ENCODE measurements at regions not wholly inside any gene's neighbourhood (a gene's known extent, or its start where the extent isn't known, plus 50 kb on each side); places are given as distances from the start of the nearest gene placed in this dataset.

- DNase-seq (ENCODE audit: low spot score) (no peak), FAIRE-seq (no peak)
These were observed 109.0 kb upstream of the KCTD3 start for GRCh38 chr1:215458104-215458503.

- FAIRE-seq (no peak), DNase-seq (ENCODE audit: low spot score) (no peak)
These were observed 108.5 kb upstream of the KCTD3 start for GRCh38 chr1:215458562-215458961.

- no peak for DNase-seq (ENCODE audit: low spot score)
- no peak for FAIRE-seq
These were observed 108.0 kb upstream of the KCTD3 start for GRCh38 chr1:215459136-215459535.

GRCh38 chr1:215466361-215466760 is 100.7 kb upstream of the KCTD3 start:
- no peak for FAIRE-seq
- DNase-seq (ENCODE audit: low spot score) = no peak

GRCh38 chr1:215471463-215471862 is 95.6 kb upstream of the KCTD3 start:
- DNase-seq (ENCODE audit: low spot score) (no peak), FAIRE-seq (no peak)

GRCh38 chr1:215472723-215473122 is 94.4 kb upstream of the KCTD3 start:
- no peak for FAIRE-seq
- no peak for DNase-seq (ENCODE audit: low spot score)

- DNase-seq (ENCODE audit: low spot score) (no peak), FAIRE-seq (no peak)
These were observed 93.2 kb upstream of the KCTD3 start for GRCh38 chr1:215473943-215474342.

GRCh38 chr1:215474940-215475339 is 92.2 kb upstream of the KCTD3 start:
- no peak for FAIRE-seq

GRCh38 chr1:215475796-215476481 is 91.2 kb upstream of the KCTD3 start:
- FAIRE-seq (peak; percentile 80), DNase-seq (ENCODE audit: low spot score) (peak; percentile 43)

More at GRCh38 chr1:215474940-215475339, 92.2 kb upstream of the KCTD3 start:
- DNase-seq (ENCODE audit: low spot score) = no peak

GRCh38 chr1:215476541-215476940 is 90.6 kb upstream of the KCTD3 start:
- DNase-seq (ENCODE audit: low spot score) (no peak), FAIRE-seq (no peak)

- FAIRE-seq (no peak), DNase-seq (ENCODE audit: low spot score) (no peak)
These were observed 89.5 kb upstream of the KCTD3 start for GRCh38 chr1:215477632-215478031.

- FAIRE-seq (no peak), DNase-seq (ENCODE audit: low spot score) (no peak)
These were observed 87.5 kb upstream of the KCTD3 start for GRCh38 chr1:215479567-215479966.

- FAIRE-seq = no peak
- no peak for DNase-seq (ENCODE audit: low spot score)
These were observed 85.0 kb upstream of the KCTD3 start for GRCh38 chr1:215482079-215482478.

GRCh38 chr1:215484171-215484939 is 82.7 kb upstream of the KCTD3 start:
- no peak for DNase-seq (ENCODE audit: low spot score)
- no peak for FAIRE-seq

GRCh38 chr1:215487466-215487865 is 79.6 kb upstream of the KCTD3 start:
- no peak for FAIRE-seq
- no peak for DNase-seq (ENCODE audit: low spot score)

- no peak for FAIRE-seq
These were observed 78.3 kb upstream of the KCTD3 start for GRCh38 chr1:215488850-215489249.

GRCh38 chr1:215489771-215490565 is 77.1 kb upstream of the KCTD3 start:
- DNase-seq (ENCODE audit: low spot score) (no peak), FAIRE-seq (no peak)

More at GRCh38 chr1:215488850-215489249, 78.3 kb upstream of the KCTD3 start:
- no peak for DNase-seq (ENCODE audit: low spot score)

GRCh38 chr1:215497528-215497927 is 69.6 kb upstream of the KCTD3 start:
- no peak for FAIRE-seq
- DNase-seq (ENCODE audit: low spot score) = no peak

- no peak for DNase-seq (ENCODE audit: low spot score)
- FAIRE-seq = no peak
These were observed 65.6 kb upstream of the KCTD3 start for GRCh38 chr1:215501496-215501895.

- FAIRE-seq (no peak), DNase-seq (ENCODE audit: low spot score) (no peak)
These were observed 65.0 kb upstream of the KCTD3 start for GRCh38 chr1:215502081-215502480.

GRCh38 chr1:215507119-215507518 is 60.0 kb upstream of the KCTD3 start:
- FAIRE-seq = no peak
- no peak for DNase-seq (ENCODE audit: low spot score)

- DNase-seq (ENCODE audit: low spot score) = no peak
- no peak for FAIRE-seq
These were observed 58.8 kb upstream of the KCTD3 start for GRCh38 chr1:215508311-215508710.

Measured in RCC 7860 (cell line).